ENCODE measurements at regions not wholly inside any gene's neighbourhood (a gene's known extent, or its start where the extent isn't known, plus 50 kb on each side); places are given as distances from the start of the nearest gene placed in this dataset.

DNA sequence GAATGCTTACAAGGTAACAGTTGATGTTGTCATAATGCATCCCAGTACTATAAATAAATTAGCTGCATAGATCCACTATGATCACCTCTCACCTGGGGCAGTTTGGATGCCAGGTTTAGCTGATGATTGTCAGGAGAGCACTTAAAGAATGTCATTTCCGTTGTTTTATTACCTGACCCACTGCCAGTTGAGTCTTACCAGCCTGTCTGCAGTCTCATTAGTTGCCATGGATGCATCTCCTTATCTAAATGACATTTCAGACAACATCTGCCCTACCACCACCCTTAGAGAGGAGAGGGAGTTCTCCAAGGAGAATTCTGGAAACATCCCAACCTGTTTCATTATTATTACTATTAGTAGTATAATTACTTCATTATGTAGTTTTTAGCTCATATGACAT is 339.1 kb upstream of the API5 start:
- no peak overlapping the region for H3K4me3 ChIP-seq (ENCODE audit: low read length)
- no peak overlapping the region for H3K27ac Mint-ChIP-seq
- no peak for DNase-seq
- ATAC-seq: no peak
- no peaks in the 10 kb centered on the region for H3K27me3 Mint-ChIP-seq
- no peaks in the 10 kb centered on the region for H3K36me3 ChIP-seq (ENCODE audit: control insufficient read depth in 2 of 3, insufficient read depth in 3 of 3, low read length in 3 of 3)
- no peaks in the 10 kb centered on the region for H3K9me3 ChIP-seq (ENCODE audit: control insufficient read depth in 2 of 3, low read length in 3 of 3)
- ChIA-PET CTCF (no interaction called here), POLR2A (no interaction called here)
- no peak overlapping the region for H3K4me3 Mint-ChIP-seq
- H3K4me1 Mint-ChIP-seq: no peaks in the 10 kb centered on the region
- intact Hi-C loops (cut with micrococcal nuclease): no loop called here
- H3K9me3 Mint-ChIP-seq: peaks cover 0 to 21% (median 2%) of the 10 kb centered on the region in 11 donors
- no peaks in the 10 kb centered on the region for H3K4me1 ChIP-seq (ENCODE audit: control insufficient read depth in 2 of 2, insufficient read depth in 2 of 2, low read length in 2 of 2)
- H3K36me3 Mint-ChIP-seq: no peaks in the 10 kb centered on the region
- H3K27me3 ChIP-seq (ENCODE audit: control insufficient read depth in 2 of 2, insufficient read depth in 2 of 2, low read length in 2 of 2): no peaks in the 10 kb centered on the region
- H3K27ac ChIP-seq (ENCODE audit: low read depth, low read length): no peak overlapping the region

DNA sequence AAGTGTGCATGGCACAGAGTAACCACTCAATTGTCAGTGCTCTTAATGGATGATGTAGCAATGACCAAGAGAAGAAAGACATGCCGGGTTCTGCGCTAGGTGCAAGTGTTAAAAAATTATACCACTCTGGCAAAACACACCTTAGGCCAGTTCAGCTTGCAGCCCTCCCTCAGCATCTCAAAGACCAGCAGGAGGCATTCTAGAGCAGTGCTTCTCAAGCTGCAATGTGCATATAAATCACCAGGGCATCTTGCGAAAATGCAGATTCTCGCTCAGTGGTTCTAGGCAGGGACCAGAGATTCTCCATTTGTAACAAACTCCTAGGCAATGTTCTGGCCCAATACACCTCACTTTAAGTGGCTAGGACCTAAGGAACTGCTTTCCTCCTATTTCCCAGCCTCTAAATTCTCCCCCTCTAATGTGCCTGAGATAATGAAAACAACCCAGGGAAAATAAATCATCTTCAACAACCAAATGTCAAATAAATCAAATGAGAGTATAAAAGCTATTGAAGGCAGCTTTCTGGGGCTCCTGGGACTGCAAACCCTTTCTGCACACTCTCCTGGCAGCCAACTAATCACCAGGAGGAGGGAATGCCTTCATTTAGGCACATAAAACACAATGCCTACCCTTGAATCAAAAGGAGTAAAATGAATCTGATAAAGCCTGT is 337.2 kb upstream of the API5 start:
- no peaks in the 10 kb centered on the region for H3K27me3 Mint-ChIP-seq
- no peak overlapping the region for H3K27ac ChIP-seq (ENCODE audit: low read depth, low read length)
- intact Hi-C loops (cut with micrococcal nuclease): no loop called here
- no peak for DNase-seq
- no peak overlapping the region for H3K27ac Mint-ChIP-seq
- no peaks in the 10 kb centered on the region for H3K9me3 ChIP-seq (ENCODE audit: control insufficient read depth in 2 of 3, low read length in 3 of 3)
- no peaks in the 10 kb centered on the region for H3K27me3 ChIP-seq (ENCODE audit: control insufficient read depth in 2 of 2, insufficient read depth in 2 of 2, low read length in 2 of 2)
- no peaks in the 10 kb centered on the region for H3K36me3 ChIP-seq (ENCODE audit: control insufficient read depth in 2 of 3, insufficient read depth in 3 of 3, low read length in 3 of 3)
- H3K9me3 Mint-ChIP-seq: peaks cover 0 to 26% (median 4%) of the 10 kb centered on the region in 11 donors
- no peak overlapping the region for H3K4me3 Mint-ChIP-seq
- CTCF ChIA-PET: no interaction called here
- POLR2A ChIA-PET: no interaction called here
- ATAC-seq: no peak
- H3K4me3 ChIP-seq (ENCODE audit: low read length): no peak overlapping the region
- H3K4me1 Mint-ChIP-seq: no peaks in the 10 kb centered on the region
- H3K4me1 ChIP-seq (ENCODE audit: control insufficient read depth in 2 of 2, insufficient read depth in 2 of 2, low read length in 2 of 2): no peaks in the 10 kb centered on the region
- H3K36me3 Mint-ChIP-seq: no peaks in the 10 kb centered on the region

GRCh38 chr11:42975180-42975529 is 336.6 kb upstream of the API5 start:
- no peaks in the 10 kb centered on the region for H3K27me3 Mint-ChIP-seq
- peaks cover 0 to 21% (median 4%) of the 10 kb centered on the region in 11 donors for H3K9me3 Mint-ChIP-seq
- no peaks in the 10 kb centered on the region for H3K4me1 Mint-ChIP-seq
- H3K4me3 ChIP-seq (ENCODE audit: low read length): no peak overlapping the region
- no peak overlapping the region for H3K4me3 Mint-ChIP-seq
- no peaks in the 10 kb centered on the region for H3K4me1 ChIP-seq (ENCODE audit: control insufficient read depth in 2 of 2, insufficient read depth in 2 of 2, low read length in 2 of 2)
- ChIA-PET CTCF (no interaction called here), POLR2A (no interaction called here)
- DNase-seq (no peak), ATAC-seq (no peak)
- no peaks in the 10 kb centered on the region for H3K27me3 ChIP-seq (ENCODE audit: control insufficient read depth in 2 of 2, insufficient read depth in 2 of 2, low read length in 2 of 2)
- no peaks in the 10 kb centered on the region for H3K36me3 Mint-ChIP-seq
- no peaks in the 10 kb centered on the region for H3K9me3 ChIP-seq (ENCODE audit: control insufficient read depth in 2 of 3, low read length in 3 of 3)
- H3K27ac Mint-ChIP-seq: no peak overlapping the region
- H3K36me3 ChIP-seq (ENCODE audit: control insufficient read depth in 2 of 3, insufficient read depth in 3 of 3, low read length in 3 of 3): no peaks in the 10 kb centered on the region
- intact Hi-C loops (cut with micrococcal nuclease): no loop called here
- H3K27ac ChIP-seq (ENCODE audit: low read depth, low read length): no peak overlapping the region

DNA sequence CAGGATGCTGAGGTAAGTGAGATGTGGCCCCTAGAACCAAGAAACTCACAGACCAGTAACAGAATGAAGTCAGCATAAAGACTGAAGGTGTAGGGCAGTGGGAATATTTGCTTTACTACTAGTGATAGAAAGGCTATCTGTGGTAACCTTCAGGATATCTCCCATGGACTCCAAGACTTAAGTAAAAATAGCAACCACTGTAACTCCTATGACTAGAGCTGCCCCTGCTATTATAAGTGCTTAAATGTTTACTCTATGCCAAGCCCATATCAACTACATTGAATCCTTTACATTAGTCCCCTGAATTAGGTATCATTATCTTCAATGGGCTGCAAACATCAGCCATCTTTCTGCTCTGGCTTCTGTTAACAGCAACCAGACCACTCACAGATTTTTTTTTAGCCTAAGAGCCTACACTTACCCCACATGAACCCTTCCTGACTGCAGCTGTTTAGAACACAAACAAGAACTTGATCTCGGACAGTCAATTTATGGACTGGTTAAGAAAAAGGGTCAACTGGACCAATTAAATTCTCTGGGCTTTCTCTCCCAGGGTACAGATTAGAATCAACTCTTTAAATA is 335.1 kb upstream of the API5 start:
- H3K4me1 Mint-ChIP-seq: no peaks in the 10 kb centered on the region
- no peaks in the 10 kb centered on the region for H3K27me3 ChIP-seq (ENCODE audit: control insufficient read depth in 2 of 2, insufficient read depth in 2 of 2, low read length in 2 of 2)
- ATAC-seq (no peak), DNase-seq (no peak)
- no peaks in the 10 kb centered on the region for H3K36me3 ChIP-seq (ENCODE audit: control insufficient read depth in 2 of 3, insufficient read depth in 3 of 3, low read length in 3 of 3)
- intact Hi-C loops (cut with micrococcal nuclease): no loop called here
- H3K27ac Mint-ChIP-seq: no peak overlapping the region
- H3K9me3 ChIP-seq (ENCODE audit: control insufficient read depth in 2 of 3, low read length in 3 of 3): no peaks in the 10 kb centered on the region
- no peaks in the 10 kb centered on the region for H3K36me3 Mint-ChIP-seq
- ChIA-PET CTCF (no interaction called here), POLR2A (no interaction called here)
- no peak overlapping the region for H3K4me3 Mint-ChIP-seq
- no peaks in the 10 kb centered on the region for H3K4me1 ChIP-seq (ENCODE audit: control insufficient read depth in 2 of 2, insufficient read depth in 2 of 2, low read length in 2 of 2)
- H3K4me3 ChIP-seq (ENCODE audit: low read length): no peak overlapping the region
- H3K27ac ChIP-seq (ENCODE audit: low read depth, low read length): no peak overlapping the region
- H3K27me3 Mint-ChIP-seq: no peaks in the 10 kb centered on the region
- peaks cover 0 to 21% (median 4%) of the 10 kb centered on the region in 11 donors for H3K9me3 Mint-ChIP-seq

- intact Hi-C loops (cut with micrococcal nuclease): no loop called here
- no peak overlapping the region for H3K4me3 ChIP-seq (ENCODE audit: low read length)
- ChIA-PET CTCF (interaction anchor here (0.8 kb wide), 1 partner anchor 31 kb away, joined by 3 read pairs; no protein-coding TSS in a partner anchor), POLR2A (no interaction called here)
- ATAC-seq (no peak), DNase-seq (no peak)
- Mint-ChIP-seq H3K4me3 (no peak overlapping the region), H3K4me1 (no peaks in the 10 kb centered on the region), H3K9me3 (peaks cover 0 to 14% (median 2%) of the 10 kb centered on the region in 11 donors), H3K36me3 (no peaks in the 10 kb centered on the region), H3K27me3 (no peaks in the 10 kb centered on the region), H3K27ac (no peak overlapping the region)
- H3K9me3 ChIP-seq (ENCODE audit: control insufficient read depth in 2 of 3, low read length in 3 of 3): no peaks in the 10 kb centered on the region
- no peak overlapping the region for H3K27ac ChIP-seq (ENCODE audit: low read depth, low read length)
- H3K27me3 ChIP-seq (ENCODE audit: control insufficient read depth in 2 of 2, insufficient read depth in 2 of 2, low read length in 2 of 2): no peaks in the 10 kb centered on the region
- no peaks in the 10 kb centered on the region for H3K36me3 ChIP-seq (ENCODE audit: control insufficient read depth in 2 of 3, insufficient read depth in 3 of 3, low read length in 3 of 3)
- no peaks in the 10 kb centered on the region for H3K4me1 ChIP-seq (ENCODE audit: control insufficient read depth in 2 of 2, insufficient read depth in 2 of 2, low read length in 2 of 2)
These were observed 319.2 kb upstream of the API5 start for GRCh38 chr11:42992594-42992993.

GRCh38 chr11:42996421-42997307 is 315.1 kb upstream of the API5 start:
- ChIA-PET CTCF (interaction anchor here (0.6 kb wide), 1 partner anchor 27 kb away, joined by 3 read pairs; no protein-coding TSS in a partner anchor), POLR2A (no interaction called here)
- Mint-ChIP-seq H3K27me3 (no peaks in the 10 kb centered on the region), H3K4me3 (no peak overlapping the region), H3K9me3 (peaks cover 0 to 10% (median 2%) of the 10 kb centered on the region in 11 donors), H3K36me3 (no peaks in the 10 kb centered on the region), H3K4me1 (no peaks in the 10 kb centered on the region), H3K27ac (no peak overlapping the region)
- H3K27ac ChIP-seq (ENCODE audit: low read depth, low read length): no peak overlapping the region
- H3K4me3 ChIP-seq (ENCODE audit: low read length): no peak overlapping the region
- no peak for ATAC-seq
- no peak for DNase-seq
- intact Hi-C loops (cut with micrococcal nuclease): no loop called here
- no peaks in the 10 kb centered on the region for H3K36me3 ChIP-seq (ENCODE audit: control insufficient read depth in 2 of 3, insufficient read depth in 3 of 3, low read length in 3 of 3)
- no peaks in the 10 kb centered on the region for H3K9me3 ChIP-seq (ENCODE audit: control insufficient read depth in 2 of 3, low read length in 3 of 3)
- no peaks in the 10 kb centered on the region for H3K27me3 ChIP-seq (ENCODE audit: control insufficient read depth in 2 of 2, insufficient read depth in 2 of 2, low read length in 2 of 2)
- H3K4me1 ChIP-seq (ENCODE audit: control insufficient read depth in 2 of 2, insufficient read depth in 2 of 2, low read length in 2 of 2): no peaks in the 10 kb centered on the region

All from naive thymus-derived CD4-positive, alpha-beta T cell (primary cell).